ENCODE measurements at regions not wholly inside any gene's neighbourhood (a gene's known extent, or its start where the extent isn't known, plus 50 kb on each side); places are given as distances from the start of the nearest gene placed in this dataset.

DNA sequence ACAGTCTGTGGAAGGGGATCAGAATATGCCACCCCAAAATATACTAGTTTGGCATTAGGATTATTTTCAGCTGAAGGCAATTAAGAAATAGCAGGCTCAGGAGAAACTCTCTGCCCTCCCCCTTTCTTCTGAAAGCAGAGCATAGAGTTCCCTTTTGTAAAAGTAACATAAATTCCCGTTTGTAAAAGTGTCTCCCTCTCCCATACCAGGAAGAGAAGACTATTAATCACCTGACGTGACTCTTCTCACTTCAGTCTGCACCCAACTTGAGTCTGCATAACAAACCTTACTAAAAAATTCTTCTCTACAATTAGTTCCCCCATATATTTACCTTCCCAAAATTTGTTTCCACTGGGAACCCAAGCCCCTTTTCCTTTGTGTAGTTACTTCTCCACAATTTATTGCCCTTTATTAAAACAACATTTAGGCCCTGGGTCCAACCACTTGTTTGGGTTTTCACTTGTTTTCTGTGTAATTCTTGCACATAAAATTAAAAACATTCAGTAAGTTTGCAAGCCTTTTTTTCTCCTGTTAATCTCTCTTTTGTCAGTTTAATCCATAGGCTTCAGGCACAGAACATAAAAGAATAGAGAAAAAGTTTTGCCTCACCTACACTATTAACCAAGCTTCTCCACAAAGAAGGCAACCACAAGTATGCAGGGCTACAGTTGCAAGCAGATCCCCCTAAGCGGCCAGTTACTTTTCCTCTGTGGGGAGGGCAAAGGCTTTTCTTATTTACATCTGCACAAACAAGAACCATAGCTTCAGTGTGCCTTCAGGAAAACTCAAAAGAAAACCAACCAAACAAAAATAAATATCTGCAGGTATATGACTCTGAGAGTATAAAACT lies 73.8 kb upstream of the EPCAM start (continued):
- TF ChIP-seq, protein P1, sequence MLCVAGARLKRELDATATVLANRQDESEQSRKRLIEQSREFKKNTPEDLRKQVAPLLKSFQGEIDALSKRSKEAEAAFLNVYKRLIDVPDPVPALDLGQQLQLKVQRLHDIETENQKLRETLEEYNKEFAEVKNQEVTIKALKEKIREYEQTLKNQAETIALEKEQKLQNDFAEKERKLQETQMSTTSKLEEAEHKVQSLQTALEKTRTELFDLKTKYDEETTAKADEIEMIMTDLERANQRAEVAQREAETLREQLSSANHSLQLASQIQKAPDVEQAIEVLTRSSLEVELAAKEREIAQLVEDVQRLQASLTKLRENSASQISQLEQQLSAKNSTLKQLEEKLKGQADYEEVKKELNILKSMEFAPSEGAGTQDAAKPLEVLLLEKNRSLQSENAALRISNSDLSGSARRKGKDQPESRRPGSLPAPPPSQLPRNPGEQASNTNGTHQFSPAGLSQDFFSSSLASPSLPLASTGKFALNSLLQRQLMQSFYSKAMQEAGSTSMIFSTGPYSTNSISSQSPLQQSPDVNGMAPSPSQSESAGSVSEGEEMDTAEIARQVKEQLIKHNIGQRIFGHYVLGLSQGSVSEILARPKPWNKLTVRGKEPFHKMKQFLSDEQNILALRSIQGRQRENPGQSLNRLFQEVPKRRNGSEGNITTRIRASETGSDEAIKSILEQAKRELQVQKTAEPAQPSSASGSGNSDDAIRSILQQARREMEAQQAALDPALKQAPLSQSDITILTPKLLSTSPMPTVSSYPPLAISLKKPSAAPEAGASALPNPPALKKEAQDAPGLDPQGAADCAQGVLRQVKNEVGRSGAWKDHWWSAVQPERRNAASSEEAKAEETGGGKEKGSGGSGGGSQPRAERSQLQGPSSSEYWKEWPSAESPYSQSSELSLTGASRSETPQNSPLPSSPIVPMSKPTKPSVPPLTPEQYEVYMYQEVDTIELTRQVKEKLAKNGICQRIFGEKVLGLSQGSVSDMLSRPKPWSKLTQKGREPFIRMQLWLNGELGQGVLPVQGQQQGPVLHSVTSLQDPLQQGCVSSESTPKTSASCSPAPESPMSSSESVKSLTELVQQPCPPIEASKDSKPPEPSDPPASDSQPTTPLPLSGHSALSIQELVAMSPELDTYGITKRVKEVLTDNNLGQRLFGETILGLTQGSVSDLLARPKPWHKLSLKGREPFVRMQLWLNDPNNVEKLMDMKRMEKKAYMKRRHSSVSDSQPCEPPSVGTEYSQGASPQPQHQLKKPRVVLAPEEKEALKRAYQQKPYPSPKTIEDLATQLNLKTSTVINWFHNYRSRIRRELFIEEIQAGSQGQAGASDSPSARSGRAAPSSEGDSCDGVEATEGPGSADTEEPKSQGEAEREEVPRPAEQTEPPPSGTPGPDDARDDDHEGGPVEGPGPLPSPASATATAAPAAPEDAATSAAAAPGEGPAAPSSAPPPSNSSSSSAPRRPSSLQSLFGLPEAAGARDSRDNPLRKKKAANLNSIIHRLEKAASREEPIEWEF (CRISPR knock-in tag; IDR thresholded peaks at IDR 0.05), result no peak

DNA sequence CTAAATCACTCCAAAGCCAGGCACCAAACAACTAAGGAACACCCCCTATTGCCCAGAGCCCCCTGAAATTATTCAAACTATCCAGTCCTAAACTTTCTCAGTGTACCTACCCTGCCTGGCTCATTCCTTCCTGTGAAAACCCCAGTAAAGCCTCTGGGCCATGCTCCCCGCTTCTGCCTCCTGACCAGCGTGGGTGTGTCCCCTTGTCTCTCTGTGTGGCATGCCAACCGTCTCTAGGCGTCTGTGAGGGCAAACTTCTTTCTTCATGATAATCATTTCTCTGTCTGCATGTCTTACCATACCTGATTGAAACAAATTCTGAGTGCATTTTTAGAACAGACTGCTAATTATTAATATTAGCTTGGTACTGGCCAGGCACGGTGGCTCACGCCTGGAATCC lies 75.1 kb upstream of the EPCAM start:
- POLR2A ChIA-PET, result no interaction called here
- TF ChIP-seq BRF1 (IDR thresholded peaks at IDR 0.05; ENCODE audit: borderline replicate concordance, extremely low read depth, insufficient read length) (no peak), SRSF3 (IDR thresholded peaks at IDR 0.05; ENCODE audit: insufficient read depth, low read length) (no peak), MEF2D (tag; conservative IDR thresholded peaks at IDR 0.05; ENCODE audit: low read depth) (no peak), IRF2 (CRISPR knock-in tag; IDR thresholded peaks at IDR 0.05) (no peak), ZBTB5 (IDR thresholded peaks at IDR 0.05) (no peak), ZNF146 (CRISPR knock-in tag; IDR thresholded peaks at IDR 0.05; ENCODE audit: unreplicated experiment) (no peak), ZNF79 (CRISPR knock-in tag; IDR thresholded peaks at IDR 0.05; ENCODE audit: low read depth) (no peak), RBM17 (IDR thresholded peaks at IDR 0.05; ENCODE audit: borderline replicate concordance, low read depth, low read length) (no peak), POLR2H (tag; IDR thresholded peaks at IDR 0.05; ENCODE audit: low read depth) (no peak), SUPT5H (IDR thresholded peaks at IDR 0.05) (no peak), ZNF707 (CRISPR knock-in tag; conservative IDR thresholded peaks at IDR 0.05) (no peak), ZKSCAN3 (CRISPR knock-in tag; IDR thresholded peaks at IDR 0.05) (no peak), SMAD3 (CRISPR knock-in tag; conservative IDR thresholded peaks at IDR 0.05) (no peak)

More for the DNA sequence above, 75.1 kb upstream of the EPCAM start:
- intact Hi-C loops (cut with micrococcal nuclease) (no loop called here), in situ Hi-C loops (cut with MboI) (no loop called here)
- H3K27me3 ChIP-seq (ENCODE audit: control insufficient read depth in 2 of 2, insufficient read depth in 2 of 2, low read length in 2 of 2), result no peaks in the 10 kb centered on the region
- BruUV-seq (replicated peaks), result no TSS peak
- DNase-seq (ENCODE audit: extremely low read depth in 1 of 4, low spot score in 3 of 4) (no peak), ATAC-seq (no peak), FAIRE-seq (no peak)
- 54% methylated on average over 6 of the region's 6 CpGs for WGBS (ENCODE audit: insufficient coverage, low coverage, missing lambda C conversion rate)
- H3K4me1 ChIP-seq (replicated peaks in 1 of 2; ENCODE audit: control insufficient read depth in 2 of 2, insufficient read depth in 2 of 2, low read length in 2 of 2), result peaks cover 0 to 11% of the 10 kb centered on the region in 2 experiments; a peak in 3 of 5 replicates
- no peaks in the 10 kb centered on the region for H3K9me3 ChIP-seq (replicated peaks; ENCODE audit: control insufficient read depth, insufficient read depth, low read depth, low read length)
- no peak overlapping the region for H3K9ac ChIP-seq (ENCODE audit: insufficient read depth in 1 of 2, low read depth in 2 of 2, low read length in 2 of 2)
- no peak overlapping the region for H3K27ac ChIP-seq (ENCODE audit: extremely low read depth, low read depth, low read length)
- H3K9me1 ChIP-seq (ENCODE audit: control insufficient read depth, insufficient read depth, low read length), result no peaks in the 10 kb centered on the region
- no peaks in the 10 kb centered on the region for H4K20me1 ChIP-seq (replicated peaks; ENCODE audit: control insufficient read depth, insufficient read depth, low read length)
- no peak overlapping the region for H3K4me3 ChIP-seq
- no peak overlapping the region for H3K4me2 ChIP-seq (ENCODE audit: insufficient read depth, low read length)
- H2AFZ ChIP-seq (ENCODE audit: low read depth, low read length), result no peak overlapping the region
- no peaks in the 10 kb centered on the region for H3K79me2 ChIP-seq (ENCODE audit: control insufficient read depth, insufficient read depth, low read length)
- CTCF ChIA-PET (ENCODE audit: low intra/inter-chr PET ratio), result no interaction called here
- no peaks in the 10 kb centered on the region for H3K36me3 ChIP-seq (ENCODE audit: control insufficient read depth, insufficient read depth, low read length)

All from K562 (cell line).